Muscle layer of duodenum (tissue), 2 donors: ENCODE measurements at regions not wholly inside any gene's neighbourhood (a gene's known extent, or its start where the extent isn't known, plus 50 kb on each side); places are given as distances from the start of the nearest gene placed in this dataset.

Source experiments
- H3K27ac ChIP-seq: one replicate; pipeline ENCODE4 v1.7.0; 2013; ENCODE audit warnings: mild to moderate bottlenecking, low read length
- H3K27me3 ChIP-seq: one replicate; pipeline ENCODE4 v1.7.0; 2013; ENCODE audit warnings: low read depth, mild to moderate bottlenecking, control low read depth, low read length
- H3K36me3 ChIP-seq, 2 donors: one replicate each; pipeline ENCODE4 v1.7.0; 2013; ENCODE audit warnings: low read length in 2 of 2, control low read depth in 1 of 2, mild to moderate bottlenecking in 1 of 2; ENCODE audit not compliant: insufficient read depth in 2 of 2, control insufficient read depth in 1 of 2
- H3K4me1 ChIP-seq, 2 donors: one replicate each; pipeline ENCODE4 v1.7.0; 2013; ENCODE audit warnings: low read length in 2 of 2, mild to moderate bottlenecking in 2 of 2, control low read depth in 1 of 2, moderate library complexity in 1 of 2; ENCODE audit not compliant: insufficient read depth in 2 of 2, control insufficient read depth in 1 of 2
- H3K4me3 ChIP-seq, 2 donors: one replicate each; pipeline ENCODE4 v1.7.0; 2013; ENCODE audit warnings: low read length in 2 of 2, low read depth in 1 of 2, mild to moderate bottlenecking in 1 of 2
- H3K9me3 ChIP-seq, 2 donors: one replicate each; pipeline ENCODE4 v1.7.0; 2013; ENCODE audit warnings: low read length in 2 of 2, control low read depth in 1 of 2, mild to moderate bottlenecking in 1 of 2; ENCODE audit not compliant: control insufficient read depth in 1 of 2
- donor health status: healthy.

GRCh38 chr1:55535724-55536544 lies 320.8 kb upstream of the USP24 start:
- Histone ChIP-seq H3K4me1 (no peaks in the 10 kb centered on the region), H3K27ac (no peak overlapping the region), H3K27me3 (no peaks in the 10 kb centered on the region), H3K9me3 (no peaks in the 10 kb centered on the region), H3K4me3 (no peak overlapping the region), H3K36me3 (no peaks in the 10 kb centered on the region)

GRCh38 chr1:55534565-55535121 lies 319.5 kb upstream of the USP24 start:
- Histone ChIP-seq H3K4me3 (no peak overlapping the region), H3K36me3 (no peaks in the 10 kb centered on the region), H3K27ac (no peak overlapping the region), H3K27me3 (no peaks in the 10 kb centered on the region), H3K9me3 (no peaks in the 10 kb centered on the region), H3K4me1 (no peaks in the 10 kb centered on the region)

GRCh38 chr1:55531644-55532043 lies 316.5 kb upstream of the USP24 start:
- H3K27me3 ChIP-seq = no peaks in the 10 kb centered on the region
- no peak overlapping the region for H3K4me3 ChIP-seq
- H3K36me3 ChIP-seq = no peaks in the 10 kb centered on the region
- H3K4me1 ChIP-seq = no peaks in the 10 kb centered on the region
- no peaks in the 10 kb centered on the region for H3K9me3 ChIP-seq
- no peak overlapping the region for H3K27ac ChIP-seq

- no peaks in the 10 kb centered on the region for H3K36me3 ChIP-seq
- H3K4me3 ChIP-seq = no peak overlapping the region
- H3K4me1 ChIP-seq = no peaks in the 10 kb centered on the region
- H3K27ac ChIP-seq = no peak overlapping the region
- H3K27me3 ChIP-seq = no peaks in the 10 kb centered on the region
- H3K9me3 ChIP-seq = no peaks in the 10 kb centered on the region
These were observed 315.8 kb upstream of the USP24 start for GRCh38 chr1:55530749-55531478.

- H3K4me1 ChIP-seq = no peaks in the 10 kb centered on the region
- H3K36me3 ChIP-seq = no peaks in the 10 kb centered on the region
- H3K27me3 ChIP-seq = no peaks in the 10 kb centered on the region
- no peak overlapping the region for H3K27ac ChIP-seq
- H3K9me3 ChIP-seq = no peaks in the 10 kb centered on the region
- H3K4me3 ChIP-seq = no peak overlapping the region
These were observed 313.9 kb upstream of the USP24 start for GRCh38 chr1:55529017-55529416.

GRCh38 chr1:55527831-55528230 lies 312.7 kb upstream of the USP24 start:
- Histone ChIP-seq H3K4me1 (no peaks in the 10 kb centered on the region), H3K27me3 (no peaks in the 10 kb centered on the region), H3K9me3 (no peaks in the 10 kb centered on the region), H3K36me3 (no peaks in the 10 kb centered on the region), H3K4me3 (no peak overlapping the region), H3K27ac (no peak overlapping the region)

- Histone ChIP-seq H3K4me3 (no peak overlapping the region), H3K27me3 (no peaks in the 10 kb centered on the region), H3K9me3 (no peaks in the 10 kb centered on the region), H3K4me1 (no peaks in the 10 kb centered on the region), H3K36me3 (no peaks in the 10 kb centered on the region), H3K27ac (no peak overlapping the region)
These were observed 311.6 kb upstream of the USP24 start for GRCh38 chr1:55526716-55527115.

- no peak overlapping the region for H3K27ac ChIP-seq
- H3K36me3 ChIP-seq = no peaks in the 10 kb centered on the region
- H3K4me1 ChIP-seq = no peaks in the 10 kb centered on the region
- no peaks in the 10 kb centered on the region for H3K9me3 ChIP-seq
- H3K4me3 ChIP-seq = no peak overlapping the region
- H3K27me3 ChIP-seq = no peaks in the 10 kb centered on the region
These were observed 308.8 kb upstream of the USP24 start for GRCh38 chr1:55524006-55524405.

GRCh38 chr1:55522982-55523381 lies 307.8 kb upstream of the USP24 start:
- Histone ChIP-seq H3K9me3 (no peaks in the 10 kb centered on the region), H3K4me1 (no peaks in the 10 kb centered on the region), H3K27me3 (no peaks in the 10 kb centered on the region), H3K4me3 (no peak overlapping the region), H3K36me3 (no peaks in the 10 kb centered on the region), H3K27ac (no peak overlapping the region)

- Histone ChIP-seq H3K27ac (no peak overlapping the region), H3K4me1 (no peaks in the 10 kb centered on the region), H3K4me3 (no peak overlapping the region), H3K27me3 (no peaks in the 10 kb centered on the region), H3K9me3 (no peaks in the 10 kb centered on the region), H3K36me3 (no peaks in the 10 kb centered on the region)
These were observed 307.3 kb upstream of the USP24 start for GRCh38 chr1:55522353-55522903.

GRCh38 chr1:55520861-55521260 lies 305.7 kb upstream of the USP24 start:
- Histone ChIP-seq H3K27me3 (no peaks in the 10 kb centered on the region), H3K27ac (no peak overlapping the region), H3K36me3 (no peaks in the 10 kb centered on the region), H3K9me3 (no peaks in the 10 kb centered on the region), H3K4me1 (no peaks in the 10 kb centered on the region), H3K4me3 (no peak overlapping the region)
